ENCODE measurements at regions not wholly inside any gene's neighbourhood (a gene's known extent, or its start where the extent isn't known, plus 50 kb on each side); places are given as distances from the start of the nearest gene placed in this dataset.

- H3K4me3 ChIP-seq (ENCODE audit: low read depth, low read length): no peak overlapping the region
Measured at GRCh38 chr5:173764332-173765028, 123.7 kb upstream of the CPEB4 start.

DNA sequence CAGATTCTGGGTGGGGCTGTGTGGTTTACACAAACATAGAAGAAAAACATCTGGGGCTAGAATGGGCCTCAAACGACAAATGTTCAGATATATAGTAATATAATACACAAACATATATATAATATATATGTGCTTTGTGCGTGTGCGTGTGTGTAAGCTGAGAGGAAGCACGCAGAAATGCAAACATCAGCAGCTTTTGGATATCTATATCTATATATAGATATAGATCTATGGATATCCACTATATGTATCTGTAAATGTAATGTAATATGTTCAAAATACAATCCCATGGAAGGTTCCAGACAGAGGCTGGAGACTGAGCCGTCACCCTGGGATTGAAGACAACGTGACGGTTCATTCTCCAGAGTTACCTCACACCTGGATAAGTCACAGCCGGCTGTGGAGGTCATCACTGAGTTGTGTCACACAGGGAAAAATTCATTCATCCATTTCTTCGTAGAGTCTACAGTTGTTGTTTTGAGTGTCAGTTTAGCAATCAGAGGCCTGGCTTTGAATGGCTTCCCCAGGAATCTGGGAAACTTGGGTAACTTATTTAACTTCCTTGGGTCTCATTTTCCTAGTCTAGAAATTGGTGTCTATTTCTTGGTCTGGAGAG lies 123.0 kb upstream of the CPEB4 start:
- no peak for DNase-seq (ENCODE audit: low read depth)
- TF ChIP-seq CTCF (IDR thresholded peaks at IDR 0.05; ENCODE audit: control insufficient read depth, extremely low read depth, insufficient read depth): no peak
- H3K4me3 ChIP-seq (ENCODE audit: low read depth, low read length): no peak overlapping the region

More at GRCh38 chr5:173764332-173765028, 123.7 kb upstream of the CPEB4 start:
- no peak for TF ChIP-seq CTCF (IDR thresholded peaks at IDR 0.05; ENCODE audit: control insufficient read depth, extremely low read depth, insufficient read depth)
- DNase-seq (ENCODE audit: low read depth): no peak

GRCh38 chr5:173765661-173766060 lies 122.5 kb upstream of the CPEB4 start:
- DNase-seq (ENCODE audit: low read depth): no peak
- H3K4me3 ChIP-seq (ENCODE audit: low read depth, low read length): no peak overlapping the region
- no peak for TF ChIP-seq CTCF (IDR thresholded peaks at IDR 0.05; ENCODE audit: control insufficient read depth, extremely low read depth, insufficient read depth)

- H3K4me3 ChIP-seq (ENCODE audit: low read depth, low read length): no peak overlapping the region
- peak; percentile 63 for DNase-seq (ENCODE audit: low read depth)
- no peak for TF ChIP-seq CTCF (IDR thresholded peaks at IDR 0.05; ENCODE audit: control insufficient read depth, extremely low read depth, insufficient read depth)
Measured at GRCh38 chr5:173767574-173768266, 120.4 kb upstream of the CPEB4 start.

DNA sequence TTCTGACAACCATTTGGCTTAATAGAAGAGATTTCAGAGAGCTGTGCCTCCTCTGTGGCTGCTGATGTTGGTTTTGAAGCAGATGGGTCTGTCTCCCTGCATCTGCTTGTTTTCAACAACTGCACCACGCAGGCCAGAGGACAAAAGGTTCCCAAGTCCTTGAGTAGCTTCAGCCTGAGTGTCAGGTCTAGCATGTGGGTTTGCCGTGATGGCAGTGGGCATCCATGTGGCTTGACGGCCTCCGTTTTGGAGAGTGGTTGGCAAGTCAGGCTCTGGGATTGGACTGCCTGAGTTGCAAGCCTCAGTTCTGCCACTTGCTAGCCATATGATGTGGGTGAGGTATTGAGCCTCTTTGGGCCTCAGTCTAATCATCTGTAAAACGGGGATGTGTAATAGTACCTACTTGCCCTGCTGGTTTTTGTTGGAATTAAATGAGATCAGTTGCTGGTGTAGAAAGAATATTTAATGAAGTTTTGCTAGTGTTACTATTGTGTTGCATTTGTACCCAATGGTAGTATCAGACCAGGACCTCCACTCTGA lies 119.8 kb upstream of the CPEB4 start:
- TF ChIP-seq CTCF (IDR thresholded peaks at IDR 0.05; ENCODE audit: control insufficient read depth, extremely low read depth, insufficient read depth): no peak

DNA sequence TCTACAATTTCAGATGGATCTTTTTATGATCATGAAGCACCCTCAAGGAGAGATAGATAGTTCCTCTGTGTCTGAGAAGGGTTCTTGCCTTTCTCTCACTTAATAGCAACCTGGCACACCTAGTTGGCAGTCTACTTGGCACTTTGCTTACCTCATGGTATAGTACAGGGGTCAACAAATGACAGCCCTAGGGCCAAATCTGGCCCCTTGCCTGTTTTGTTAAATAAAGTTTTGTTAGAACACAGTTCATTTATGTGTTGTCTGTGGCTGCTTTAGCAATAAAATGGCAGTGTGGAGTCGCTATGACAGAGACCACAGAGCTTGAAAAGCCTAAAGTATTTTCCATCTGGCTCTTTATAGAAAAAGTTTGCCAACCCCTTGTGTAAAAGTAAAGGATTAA lies 119.3 kb upstream of the CPEB4 start:
- no peak for TF ChIP-seq CTCF (IDR thresholded peaks at IDR 0.05; ENCODE audit: control insufficient read depth, extremely low read depth, insufficient read depth)
- no peak overlapping the region for H3K4me3 ChIP-seq (ENCODE audit: low read depth, low read length)
- DNase-seq (ENCODE audit: low read depth): no peak

More for the DNA sequence above, 119.8 kb upstream of the CPEB4 start:
- no peak overlapping the region for H3K4me3 ChIP-seq (ENCODE audit: low read depth, low read length)
- DNase-seq (ENCODE audit: low read depth): no peak
